ENCODE measurements at regions not wholly inside any gene's neighbourhood (a gene's known extent, or its start where the extent isn't known, plus 50 kb on each side); places are given as distances from the start of the nearest gene placed in this dataset.

DNA sequence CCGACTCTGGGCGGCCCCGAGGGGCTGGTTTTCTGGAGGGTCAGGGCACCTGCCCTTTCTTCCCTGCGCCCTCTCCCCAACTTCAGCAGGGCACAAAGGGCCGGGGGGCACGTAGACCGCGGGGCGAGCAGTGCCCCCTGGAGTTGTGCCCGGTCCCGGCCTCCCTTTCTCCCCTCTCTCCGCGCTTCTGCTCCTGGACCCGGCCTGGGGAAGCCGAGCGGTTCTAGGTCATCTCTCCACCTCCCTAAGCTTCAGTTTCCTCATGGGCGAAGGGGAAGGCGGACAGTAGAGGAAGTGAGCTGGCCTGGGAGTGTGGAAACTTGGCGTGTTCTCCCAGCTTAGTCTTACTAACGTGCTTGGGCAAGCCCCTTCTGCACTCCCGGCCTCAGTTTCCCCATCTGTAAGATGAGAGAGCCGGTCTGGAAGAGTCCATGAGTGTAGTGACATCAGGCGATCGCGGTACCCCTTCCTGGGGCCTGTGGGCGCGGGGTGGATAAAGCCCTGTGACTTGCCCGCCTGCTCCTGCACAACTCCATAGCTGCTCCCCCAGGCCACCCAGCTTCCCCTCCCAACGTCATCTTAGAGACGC is 158.6 kb upstream of the PARP11 start:
- Histone ChIP-seq H3K27me3 (ENCODE audit: insufficient read depth, low read length) (no peaks in the 10 kb centered on the region), H3K4me1 (ENCODE audit: control insufficient read depth in 1 of 2, insufficient read depth in 2 of 2, low read length in 2 of 2) (peaks cover 26 to 30% of the 10 kb centered on the region in 2 experiments), H4K91ac (ENCODE audit: low read depth, low read length) (peak overlapping the region; percentile 100), H3K4me3 (ENCODE audit: low read depth, low read length) (no peak overlapping the region), H2BK12ac (ENCODE audit: low read length) (peak overlapping the region; percentile 99), H3K4ac (ENCODE audit: low read depth, low read length) (peak overlapping the region; percentile 59), H4K12ac (ENCODE audit: low read depth, low read length) (peak overlapping the region; percentile 40), H3K18ac (ENCODE audit: low read length) (peak overlapping the region; percentile 98), H3K9ac (ENCODE audit: low read length) (peak overlapping the region; percentile 65), H3K14ac (ENCODE audit: low read length) (peak overlapping the region; percentile 100), H2BK120ac (ENCODE audit: insufficient read depth, low read length, poor library complexity) (peak overlapping the region; percentile 100), H3K9me3 (ENCODE audit: insufficient read depth, low read depth, low read length) (no peaks in the 10 kb centered on the region), H4K8ac (ENCODE audit: low read depth, low read length) (peak overlapping the region; percentile 98), H3K23ac (ENCODE audit: low read length) (no peak overlapping the region), H2AFZ (ENCODE audit: insufficient read depth, low read length, poor library complexity) (peak overlapping the region; percentile 58), H2BK5ac (ENCODE audit: low read depth, low read length, poor library complexity) (peak overlapping the region; percentile 99), H2AK5ac (ENCODE audit: low read length) (peak overlapping the region; percentile 72), H3K79me2 (ENCODE audit: control insufficient read depth, insufficient read depth, low read length, poor library complexity) (peaks cover 4% of the 10 kb centered on the region), H3K36me3 (ENCODE audit: control insufficient read depth in 1 of 2, insufficient read depth in 2 of 2, low read length in 2 of 2) (no peaks in the 10 kb centered on the region), H3K27ac (ENCODE audit: low read depth, low read length) (peak overlapping the region; percentile 91), H3K79me1 (ENCODE audit: low read length) (peaks cover 53% of the 10 kb centered on the region), H3K4me2 (ENCODE audit: low read length) (no peak overlapping the region)
- no CpG with 5 or more reads among the region's 30 CpGs for WGBS (ENCODE audit: extremely low coverage, insufficient coverage, insufficient read length)
- peak; percentile 21 to 25 for DNase-seq

DNA sequence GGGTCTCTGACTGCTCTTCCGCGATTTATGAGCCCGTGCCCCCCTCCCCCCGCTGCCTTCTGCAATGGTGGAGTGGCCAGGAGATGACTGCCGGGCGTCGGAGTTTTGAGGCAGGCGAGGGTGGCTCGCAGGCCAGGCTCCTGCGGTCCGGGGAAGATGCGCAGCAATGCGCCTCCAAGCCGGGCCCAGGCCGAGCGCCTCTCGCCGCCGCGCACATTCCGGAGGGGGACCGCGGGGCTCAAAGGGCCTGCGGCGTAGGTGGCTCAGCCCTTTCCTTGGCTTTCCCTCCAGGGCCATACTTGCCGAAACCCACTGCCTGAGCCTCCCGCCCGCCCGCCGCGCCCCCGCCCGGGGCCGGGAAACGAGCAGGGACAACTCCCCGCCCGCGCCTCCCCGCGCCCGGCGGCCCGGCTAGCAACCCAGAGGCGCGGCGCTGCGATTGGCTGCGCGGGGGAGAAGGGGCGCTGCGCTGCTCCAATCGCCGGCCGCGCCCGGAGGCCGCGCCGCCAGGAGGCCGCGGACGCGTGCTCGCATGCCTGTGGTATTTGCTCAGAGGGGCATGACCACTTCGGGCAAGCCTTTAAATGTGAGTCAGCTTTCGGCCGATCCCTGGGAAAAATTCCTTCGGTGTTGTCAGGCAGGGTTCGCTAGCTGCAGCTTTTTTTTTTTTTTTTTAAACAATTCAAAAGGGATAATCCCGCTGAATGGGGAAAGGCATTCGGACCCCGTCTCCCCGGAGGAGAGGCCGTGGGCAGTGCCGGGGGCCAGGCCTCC is 157.9 kb upstream of the PARP11 start:
- peaks cover 33 to 36% of the 10 kb centered on the region in 2 experiments for H3K4me1 ChIP-seq (ENCODE audit: control insufficient read depth in 1 of 2, insufficient read depth in 2 of 2, low read length in 2 of 2)
- peak overlapping the region; percentile 98 for H4K8ac ChIP-seq (ENCODE audit: low read depth, low read length)
- H3K4ac ChIP-seq (ENCODE audit: low read depth, low read length): peak overlapping the region; percentile 59
- H3K4me3 ChIP-seq (ENCODE audit: low read depth, low read length): no peak overlapping the region
- peak; percentile 98 to 99 for DNase-seq
- no CpG with 5 or more reads among the region's 75 CpGs for WGBS (ENCODE audit: extremely low coverage, insufficient coverage, insufficient read length)
- H2BK5ac ChIP-seq (ENCODE audit: low read depth, low read length, poor library complexity): peak overlapping the region; percentile 99
- peak overlapping the region; percentile 65 for H3K9ac ChIP-seq (ENCODE audit: low read length)
- peak overlapping the region; percentile 96 for H3K27ac ChIP-seq (ENCODE audit: low read depth, low read length)
- peaks cover 55% of the 10 kb centered on the region for H3K79me1 ChIP-seq (ENCODE audit: low read length)
- H4K12ac ChIP-seq (ENCODE audit: low read depth, low read length): peak overlapping the region; percentile 86
- no peaks in the 10 kb centered on the region for H3K9me3 ChIP-seq (ENCODE audit: insufficient read depth, low read depth, low read length)
- H3K4me2 ChIP-seq (ENCODE audit: low read length): peak overlapping the region; percentile 43
- H3K18ac ChIP-seq (ENCODE audit: low read length): peak overlapping the region; percentile 98
- H2BK120ac ChIP-seq (ENCODE audit: insufficient read depth, low read length, poor library complexity): peak overlapping the region; percentile 100
- H2AFZ ChIP-seq (ENCODE audit: insufficient read depth, low read length, poor library complexity): peak overlapping the region; percentile 58
- peak overlapping the region; percentile 80 for H2AK5ac ChIP-seq (ENCODE audit: low read length)
- no peaks in the 10 kb centered on the region for H3K27me3 ChIP-seq (ENCODE audit: insufficient read depth, low read length)
- no peak overlapping the region for H3K23ac ChIP-seq (ENCODE audit: low read length)
- peak overlapping the region; percentile 99 for H2BK12ac ChIP-seq (ENCODE audit: low read length)
- H3K36me3 ChIP-seq (ENCODE audit: control insufficient read depth in 1 of 2, insufficient read depth in 2 of 2, low read length in 2 of 2): no peaks in the 10 kb centered on the region
- H3K79me2 ChIP-seq (ENCODE audit: control insufficient read depth, insufficient read depth, low read length, poor library complexity): peaks cover 8% of the 10 kb centered on the region
- H4K91ac ChIP-seq (ENCODE audit: low read depth, low read length): peak overlapping the region; percentile 100
- peak overlapping the region; percentile 100 for H3K14ac ChIP-seq (ENCODE audit: low read length)

GRCh38 chr12:4027412-4027811 is 154.2 kb upstream of the PARP11 start:
- H2BK120ac ChIP-seq (ENCODE audit: insufficient read depth, low read length, poor library complexity): peak overlapping the region; percentile 97
- H3K18ac ChIP-seq (ENCODE audit: low read length): peak overlapping the region; percentile 85
- no peak overlapping the region for H4K12ac ChIP-seq (ENCODE audit: low read depth, low read length)
- H3K23ac ChIP-seq (ENCODE audit: low read length): no peak overlapping the region
- H3K27ac ChIP-seq (ENCODE audit: low read depth, low read length): no peak overlapping the region
- H3K4ac ChIP-seq (ENCODE audit: low read depth, low read length): peak overlapping the region; percentile 29
- H4K8ac ChIP-seq (ENCODE audit: low read depth, low read length): peak overlapping the region; percentile 42
- peaks cover 15% of the 10 kb centered on the region for H3K79me2 ChIP-seq (ENCODE audit: control insufficient read depth, insufficient read depth, low read length, poor library complexity)
- H2AK5ac ChIP-seq (ENCODE audit: low read length): peak overlapping the region; percentile 84
- no CpG with 5 or more reads among the region's 4 CpGs for WGBS (ENCODE audit: extremely low coverage, insufficient coverage, insufficient read length)
- no peak for DNase-seq
- H3K4me3 ChIP-seq (ENCODE audit: low read depth, low read length): no peak overlapping the region
- peaks cover 46% of the 10 kb centered on the region in 2 experiments for H3K4me1 ChIP-seq (ENCODE audit: control insufficient read depth in 1 of 2, insufficient read depth in 2 of 2, low read length in 2 of 2)
- no peak overlapping the region for H2AFZ ChIP-seq (ENCODE audit: insufficient read depth, low read length, poor library complexity)
- no peaks in the 10 kb centered on the region for H3K36me3 ChIP-seq (ENCODE audit: control insufficient read depth in 1 of 2, insufficient read depth in 2 of 2, low read length in 2 of 2)
- H4K91ac ChIP-seq (ENCODE audit: low read depth, low read length): peak overlapping the region; percentile 99
- peak overlapping the region; percentile 51 for H2BK5ac ChIP-seq (ENCODE audit: low read depth, low read length, poor library complexity)
- H3K9me3 ChIP-seq (ENCODE audit: insufficient read depth, low read depth, low read length): no peaks in the 10 kb centered on the region
- H3K79me1 ChIP-seq (ENCODE audit: low read length): peaks cover 59% of the 10 kb centered on the region
- H3K14ac ChIP-seq (ENCODE audit: low read length): peak overlapping the region; percentile 71
- H3K4me2 ChIP-seq (ENCODE audit: low read length): no peak overlapping the region
- H3K27me3 ChIP-seq (ENCODE audit: insufficient read depth, low read length): no peaks in the 10 kb centered on the region
- peak overlapping the region; percentile 93 for H2BK12ac ChIP-seq (ENCODE audit: low read length)
- H3K9ac ChIP-seq (ENCODE audit: low read length): no peak overlapping the region

DNA sequence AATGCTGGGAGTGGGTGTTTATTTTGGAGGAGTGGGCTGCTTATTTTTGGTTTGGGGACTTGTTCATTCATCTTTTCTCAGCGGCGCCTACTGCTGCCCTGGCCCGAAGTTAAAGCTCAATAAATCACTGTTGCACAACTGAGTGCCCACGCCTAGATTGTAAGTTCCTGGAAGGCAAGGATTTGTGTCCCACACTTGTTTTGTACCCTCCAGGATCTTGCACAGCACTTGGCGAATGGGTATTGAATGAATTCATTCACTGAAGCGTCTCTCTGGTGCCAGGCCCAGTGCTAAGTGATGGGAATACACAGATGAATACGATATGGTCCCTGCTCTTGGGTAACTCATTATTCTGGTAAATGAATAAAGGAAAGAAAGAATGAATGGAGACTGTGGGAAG is 153.3 kb upstream of the PARP11 start:
- H3K4ac ChIP-seq (ENCODE audit: low read depth, low read length): peak overlapping the region; percentile 80
- peak overlapping the region; percentile 99 for H4K91ac ChIP-seq (ENCODE audit: low read depth, low read length)
- H3K4me1 ChIP-seq (ENCODE audit: control insufficient read depth in 1 of 2, insufficient read depth in 2 of 2, low read length in 2 of 2): peaks cover 37 to 39% of the 10 kb centered on the region in 2 experiments
- whole genome bisulfite sequencing (ENCODE audit: extremely low coverage, insufficient coverage, insufficient read length): no CpG with 5 or more reads among the region's 7 CpGs
- no peak overlapping the region for H4K12ac ChIP-seq (ENCODE audit: low read depth, low read length)
- peak overlapping the region; percentile 91 for H3K27ac ChIP-seq (ENCODE audit: low read depth, low read length)
- H3K79me1 ChIP-seq (ENCODE audit: low read length): peaks cover 50% of the 10 kb centered on the region
- H2BK12ac ChIP-seq (ENCODE audit: low read length): peak overlapping the region; percentile 99
- no peak overlapping the region for H3K4me3 ChIP-seq (ENCODE audit: low read depth, low read length)
- H3K27me3 ChIP-seq (ENCODE audit: insufficient read depth, low read length): no peaks in the 10 kb centered on the region
- H3K9me3 ChIP-seq (ENCODE audit: insufficient read depth, low read depth, low read length): no peaks in the 10 kb centered on the region
- no peak overlapping the region for H3K4me2 ChIP-seq (ENCODE audit: low read length)
- H2AK5ac ChIP-seq (ENCODE audit: low read length): peak overlapping the region; percentile 23
- H3K9ac ChIP-seq (ENCODE audit: low read length): no peak overlapping the region
- peak overlapping the region; percentile 88 for H4K8ac ChIP-seq (ENCODE audit: low read depth, low read length)
- no peaks in the 10 kb centered on the region for H3K36me3 ChIP-seq (ENCODE audit: control insufficient read depth in 1 of 2, insufficient read depth in 2 of 2, low read length in 2 of 2)
- peaks cover 12% of the 10 kb centered on the region for H3K79me2 ChIP-seq (ENCODE audit: control insufficient read depth, insufficient read depth, low read length, poor library complexity)
- peak overlapping the region; percentile 97 for H2BK5ac ChIP-seq (ENCODE audit: low read depth, low read length, poor library complexity)
- no peak for DNase-seq
- no peak overlapping the region for H2AFZ ChIP-seq (ENCODE audit: insufficient read depth, low read length, poor library complexity)
- H3K23ac ChIP-seq (ENCODE audit: low read length): no peak overlapping the region
- H2BK120ac ChIP-seq (ENCODE audit: insufficient read depth, low read length, poor library complexity): peak overlapping the region; percentile 97
- H3K18ac ChIP-seq (ENCODE audit: low read length): peak overlapping the region; percentile 97
- H3K14ac ChIP-seq (ENCODE audit: low read length): peak overlapping the region; percentile 98
